ENCODE measurements at regions not wholly inside any gene's neighbourhood (a gene's known extent, or its start where the extent isn't known, plus 50 kb on each side); places are given as distances from the start of the nearest gene placed in this dataset.
"Not testable (repeated sequence)": the region's sequence is repeated elsewhere in the genome, so short reads cannot be mapped to it uniquely, and the experiment has no call there.

DNA sequence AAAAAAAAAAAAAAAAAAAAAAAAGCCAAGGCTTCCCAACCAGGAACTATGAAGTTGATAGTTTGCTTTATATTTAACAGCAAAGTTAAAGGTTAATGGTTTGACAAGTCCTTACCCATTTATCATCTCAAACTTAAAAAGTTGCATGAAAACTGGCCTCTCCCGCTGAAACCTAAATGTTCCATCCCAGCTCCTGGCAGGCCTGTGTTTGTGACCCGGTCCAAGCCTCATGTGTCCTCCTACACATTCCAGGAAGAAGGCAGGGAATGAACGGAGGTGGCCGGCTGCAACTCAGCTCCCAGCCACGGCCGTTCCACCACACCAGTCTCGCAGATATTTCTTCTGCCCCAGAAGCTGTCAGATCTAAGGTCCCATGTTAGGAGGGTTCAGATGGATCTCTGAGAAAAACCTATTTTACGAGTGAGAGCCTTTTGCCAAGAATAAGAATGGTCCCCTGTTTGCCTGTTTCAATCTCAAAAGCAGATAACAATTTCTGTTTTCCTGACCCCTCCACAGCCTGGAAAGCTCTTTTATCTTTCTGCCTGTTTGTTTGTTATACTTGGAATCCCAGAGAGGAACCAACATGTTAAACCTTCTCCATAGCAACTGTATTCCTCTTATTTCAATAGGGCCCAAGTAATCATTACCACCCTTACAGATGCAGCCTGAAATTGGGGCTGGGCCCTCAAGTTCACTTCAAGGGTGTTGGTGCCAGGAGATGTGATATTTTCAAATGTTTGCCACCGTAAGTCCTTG, 56.5 kb downstream of the KCTD12 start:
- DNase-seq: no peak

DNA sequence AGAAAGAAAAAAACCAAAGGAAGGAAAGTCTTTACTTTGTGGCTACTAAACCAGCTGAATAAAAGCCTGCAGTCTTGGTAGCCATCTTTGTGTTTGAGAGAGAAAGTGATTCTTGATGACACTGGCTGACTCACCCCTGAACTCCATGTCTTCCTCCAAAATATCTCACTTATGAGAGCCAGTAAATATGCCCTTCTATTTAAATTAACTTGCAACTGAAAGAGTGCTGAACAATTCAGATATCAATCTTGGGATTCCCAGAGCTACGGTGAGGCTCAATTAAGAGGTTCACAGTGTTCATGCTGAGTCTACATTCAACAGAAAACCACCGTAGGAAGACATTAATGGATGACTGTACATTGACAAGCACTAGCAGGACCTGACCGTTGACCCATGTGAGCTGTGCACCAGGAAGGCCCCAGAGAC, 57.9 kb downstream of the KCTD12 start:
- DNase-seq: no peak

DNA sequence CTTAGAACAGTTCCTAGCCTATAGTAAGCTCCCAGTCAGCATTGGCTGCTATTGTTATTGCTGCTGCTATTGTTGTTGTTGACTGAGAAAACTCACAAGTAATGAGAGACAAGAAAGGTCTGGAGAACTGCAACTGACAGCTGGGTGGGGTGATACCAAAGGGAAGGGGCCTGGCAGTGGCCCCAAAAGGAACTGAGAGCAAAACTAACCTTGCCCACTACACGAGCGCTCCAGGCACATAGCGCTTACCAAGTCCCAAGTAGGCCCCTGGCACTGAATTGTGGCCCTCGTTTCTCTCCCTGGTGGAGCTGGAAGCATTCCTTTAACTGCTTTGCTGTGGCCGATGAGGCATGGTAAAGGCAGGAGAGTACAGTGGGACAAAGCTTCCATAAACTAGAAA, 59.7 kb downstream of the KCTD12 start:
- no peak for DNase-seq

DNA sequence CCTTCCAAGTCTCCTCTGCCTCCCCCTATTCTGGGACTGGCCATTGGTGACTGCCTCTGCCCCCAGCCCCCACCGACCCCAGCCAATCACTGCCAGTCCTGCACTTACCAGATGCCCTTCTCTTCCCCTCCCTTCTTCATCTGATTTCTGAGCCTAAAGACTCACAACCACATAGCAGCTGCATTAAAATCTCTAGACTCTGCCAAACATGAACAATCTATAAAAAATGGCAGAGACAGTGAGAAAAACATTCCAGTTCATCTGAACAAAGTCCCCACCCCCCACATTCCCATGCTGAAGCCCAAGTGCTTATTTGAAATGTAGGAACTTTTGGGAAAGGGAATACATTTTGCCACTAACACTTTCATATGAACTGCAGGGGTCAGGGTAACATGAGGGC, 60.8 kb downstream of the KCTD12 start:
- DNase-seq: no peak

DNA sequence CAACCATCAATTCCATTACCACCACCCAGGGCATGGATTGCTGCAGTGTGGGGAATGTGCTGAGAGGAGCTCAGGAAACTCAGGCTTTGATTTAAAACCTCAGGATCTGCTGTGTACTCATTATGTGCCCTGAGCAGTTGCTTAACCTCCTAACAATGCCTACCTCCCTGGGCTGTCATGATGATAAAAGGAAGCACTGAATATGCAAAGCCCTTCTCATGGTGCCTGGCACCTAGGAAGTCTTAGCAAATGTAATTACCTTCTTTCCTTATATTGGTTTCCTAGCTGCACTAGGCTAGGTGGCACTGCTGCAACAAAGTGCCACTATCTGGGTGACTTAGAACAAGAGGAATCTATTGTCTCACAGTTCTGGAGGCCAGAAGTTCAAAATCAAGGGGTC, 62.2 kb downstream of the KCTD12 start:
- DNase-seq: no peak

DNA sequence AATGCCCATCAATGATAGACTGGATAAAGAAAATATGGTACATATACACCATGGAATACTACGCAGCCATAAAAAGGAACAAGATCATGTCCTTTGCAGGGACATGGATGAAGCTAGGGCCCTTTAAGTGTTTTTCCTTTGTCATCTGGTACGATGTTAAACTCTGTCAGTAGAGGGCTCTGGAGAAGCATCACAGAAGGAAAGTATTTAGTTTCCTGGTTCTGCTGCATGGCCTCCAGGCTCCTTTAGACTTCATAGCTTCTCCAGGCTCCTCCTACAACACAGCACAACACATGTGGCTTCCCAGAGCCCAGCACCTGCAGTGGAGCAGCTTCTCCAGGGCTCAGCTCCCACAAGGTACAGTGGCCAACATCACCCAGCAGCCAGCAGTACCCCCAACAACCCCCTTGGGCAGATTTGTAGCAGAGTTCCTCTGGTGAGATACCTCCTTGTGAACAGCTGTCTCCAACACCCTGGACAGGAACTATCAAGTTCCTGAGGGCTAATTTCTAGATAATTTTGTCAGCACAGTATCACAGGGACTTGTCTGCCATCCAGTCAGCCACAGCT, 63.4 kb downstream of the KCTD12 start:
- DNase-seq: no peak

DNA sequence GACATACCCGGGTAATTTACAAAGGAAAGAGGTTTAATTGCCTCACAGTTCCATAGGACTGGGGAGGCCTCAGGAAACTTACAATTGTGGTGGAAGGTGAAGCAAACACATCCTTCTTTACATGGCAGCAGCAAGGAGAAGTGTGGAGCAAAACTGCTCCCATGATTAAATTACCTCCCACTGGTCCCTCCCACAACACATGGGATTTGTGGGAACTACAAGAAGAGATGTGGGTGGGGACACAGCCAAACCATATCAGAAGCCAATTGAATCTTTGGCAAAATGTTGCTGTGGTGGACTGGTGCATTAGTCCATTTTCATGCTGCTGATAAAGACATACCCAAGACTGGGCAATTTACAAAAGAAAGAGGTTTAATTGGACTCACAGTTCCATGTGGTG, 65.0 kb downstream of the KCTD12 start:
- DNase-seq: not testable (repeated sequence)

DNA sequence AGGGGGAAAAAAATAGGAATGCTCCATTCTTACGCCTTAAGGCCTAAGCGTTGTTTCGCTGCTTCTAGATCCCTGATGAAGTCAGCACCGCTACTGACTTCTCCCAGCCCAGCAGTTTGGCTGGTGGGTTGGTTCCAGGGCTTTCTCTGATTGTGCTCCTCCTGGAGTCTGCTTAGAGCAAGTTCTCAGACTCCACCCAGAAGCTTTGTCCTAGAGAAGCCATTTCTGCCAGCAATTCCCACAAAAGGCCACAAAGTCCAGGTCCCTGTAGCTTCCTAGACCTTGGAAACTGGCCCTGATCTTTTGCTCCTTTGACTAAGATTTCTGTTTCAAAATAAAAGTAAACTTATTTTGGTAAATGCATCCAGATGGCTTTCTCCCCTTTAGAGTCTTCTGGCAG, 65.4 kb downstream of the KCTD12 start:
- no peak for DNase-seq

DNA sequence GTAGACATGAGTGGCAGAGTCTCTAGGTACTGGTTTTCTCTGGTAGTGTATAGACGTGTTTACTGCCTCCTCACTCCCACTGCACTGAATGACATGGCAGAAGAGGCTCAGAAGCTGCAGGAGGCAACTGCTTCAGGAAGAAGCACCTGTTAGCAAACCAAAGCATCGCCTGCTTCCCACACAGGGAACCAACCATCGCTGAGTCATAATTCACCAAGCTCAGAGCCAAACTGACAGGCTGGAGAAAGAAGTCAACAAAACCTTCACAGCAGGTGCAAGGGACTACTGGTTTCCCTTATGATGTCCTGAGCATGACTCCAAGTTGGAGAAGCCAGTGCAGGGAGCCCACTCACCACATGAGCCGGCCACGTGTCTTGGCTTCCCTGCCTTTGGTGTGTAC, 69.8 kb downstream of the KCTD12 start:
- no peak for DNase-seq

DNA sequence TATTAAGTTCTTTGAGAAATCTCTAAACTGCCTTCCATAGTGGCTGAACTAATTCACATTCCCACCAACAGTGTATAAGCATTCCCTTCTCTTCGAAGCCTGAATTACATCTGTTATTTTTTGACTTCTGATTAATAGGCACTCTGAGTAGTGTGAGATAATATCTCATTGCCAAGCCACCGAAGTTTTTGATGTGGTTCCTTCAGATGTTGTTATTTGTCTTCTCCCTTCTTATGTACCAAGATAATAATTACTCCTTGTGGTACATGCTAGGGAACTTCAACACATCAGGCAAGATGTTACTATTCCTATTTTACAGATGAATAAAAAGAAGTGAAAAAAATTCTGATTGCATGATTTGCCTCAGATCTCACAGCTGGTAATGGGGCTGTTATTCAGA, 70.9 kb downstream of the KCTD12 start:
- DNase-seq: no peak

DNA sequence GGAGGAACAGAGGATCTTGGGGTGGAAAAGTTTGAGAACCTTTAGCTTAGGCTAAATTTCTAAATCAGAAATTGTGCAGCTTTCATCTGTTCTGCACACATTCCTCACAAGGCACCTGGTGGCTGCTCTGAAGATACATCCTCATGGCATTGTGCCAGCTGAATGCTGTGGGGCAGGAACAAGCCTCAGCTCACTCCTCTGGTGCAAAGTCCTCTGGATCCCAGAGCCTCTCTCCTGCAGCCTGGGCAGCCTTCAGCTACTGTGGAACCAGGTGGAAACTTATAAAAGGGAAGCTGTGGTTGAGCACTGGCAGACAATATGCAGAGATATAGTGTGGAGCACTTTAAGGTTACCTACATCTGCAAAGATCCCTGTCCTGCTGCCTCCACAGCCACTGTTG, 72.3 kb downstream of the KCTD12 start:
- no peak for DNase-seq

DNA sequence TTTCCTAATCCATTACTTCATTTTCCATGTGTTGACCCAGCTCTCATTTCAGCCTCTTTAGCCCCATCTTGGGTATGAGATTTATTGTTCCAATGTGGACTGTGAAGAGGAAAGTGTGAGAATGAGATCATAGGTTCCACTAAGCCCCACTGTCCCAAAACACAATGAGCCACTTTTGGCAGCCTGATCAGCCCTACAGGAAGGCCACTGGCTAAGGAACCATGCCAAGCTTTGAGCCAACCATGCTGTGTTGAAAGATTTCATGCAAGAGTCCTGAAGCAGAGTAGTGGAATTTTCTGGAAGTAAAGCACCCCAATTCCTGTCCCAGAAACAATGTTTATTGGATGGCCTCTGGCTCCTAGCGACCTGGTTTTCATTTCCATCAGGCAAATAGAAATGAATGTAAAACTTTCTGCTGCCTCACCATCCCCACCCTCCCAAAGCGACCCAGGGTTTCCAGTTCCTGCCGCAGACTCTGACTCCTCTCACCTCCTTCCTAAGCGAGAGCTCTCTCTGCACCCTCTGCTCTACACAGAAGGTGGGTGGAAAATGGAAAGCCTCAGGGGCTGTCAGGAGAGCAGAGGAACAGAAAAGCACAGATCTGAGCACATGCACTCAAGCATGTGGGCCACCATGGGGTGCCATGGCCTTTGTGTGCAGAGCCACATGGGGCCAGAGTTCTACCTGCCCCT, 73.1 kb downstream of the KCTD12 start:
- no peak for DNase-seq

DNA sequence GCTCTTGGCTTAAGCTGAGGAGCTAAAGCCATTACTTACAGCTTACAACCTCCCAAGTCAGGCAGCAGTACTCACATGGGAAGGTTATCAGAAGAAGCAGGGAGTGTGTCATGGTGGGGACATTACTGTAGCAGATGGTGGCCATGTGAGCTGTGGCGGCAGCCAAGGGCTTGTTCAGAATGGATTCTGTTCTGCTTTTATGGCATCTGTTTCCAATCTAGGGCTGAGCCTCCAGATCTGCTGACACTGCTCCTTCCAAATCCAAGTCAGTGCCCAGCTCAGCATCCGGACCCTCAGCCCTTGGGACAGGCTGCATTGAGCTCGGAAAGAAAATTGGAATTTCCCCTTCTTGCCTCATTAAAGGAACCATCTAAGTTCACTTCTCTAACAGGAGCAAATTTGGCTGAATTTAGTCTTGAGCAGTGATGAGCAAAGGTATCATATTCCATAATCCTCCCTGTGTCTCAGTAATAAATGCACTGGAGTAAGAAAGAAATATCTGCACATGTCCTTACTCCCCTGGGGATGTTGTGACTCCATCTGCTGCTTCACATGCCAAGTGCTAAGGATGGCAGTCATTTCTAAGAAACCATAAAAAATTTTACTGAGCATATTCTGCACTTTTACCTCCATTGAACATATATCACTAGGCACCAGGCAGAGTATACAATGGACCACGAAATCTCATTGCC, 73.9 kb downstream of the KCTD12 start:
- no peak for DNase-seq

DNA sequence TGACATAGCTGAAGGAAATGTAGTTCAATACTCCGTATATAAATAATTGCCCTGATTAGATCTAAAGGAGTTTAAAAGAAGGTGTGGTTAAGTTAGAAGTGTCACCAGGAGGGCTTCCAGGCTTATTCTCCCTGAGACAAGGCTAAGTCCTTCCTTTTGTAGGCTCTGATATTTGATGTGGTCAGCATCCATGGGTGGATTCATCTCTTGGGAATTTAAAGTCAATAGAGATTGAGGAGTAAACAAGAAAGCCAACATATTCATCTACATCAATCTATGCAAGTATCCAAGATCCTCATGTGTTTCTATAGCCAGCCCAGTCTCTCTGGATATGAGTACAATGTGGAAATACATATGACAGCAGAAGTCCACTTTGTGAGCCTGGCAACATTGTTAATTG, 76.8 kb downstream of the KCTD12 start:
- DNase-seq: no peak

DNA sequence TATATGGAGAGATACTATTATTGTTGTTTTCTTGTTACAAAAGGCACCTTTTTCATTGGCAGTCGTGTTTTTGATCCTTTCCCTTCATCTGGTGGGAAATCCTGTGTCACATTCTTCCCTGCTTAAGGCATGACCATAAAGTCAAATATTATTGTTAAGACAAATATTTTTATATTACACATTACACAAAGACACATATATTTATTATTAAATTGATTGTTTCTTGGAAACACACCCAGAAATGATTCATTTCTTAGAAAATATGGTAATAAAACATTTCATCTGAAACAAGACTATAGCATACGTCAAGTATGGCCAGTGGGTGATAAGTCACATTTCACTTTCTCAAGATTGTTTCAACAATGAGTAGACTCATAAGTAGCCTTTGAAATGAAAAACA, 77.3 kb downstream of the KCTD12 start:
- no peak for DNase-seq

DNA sequence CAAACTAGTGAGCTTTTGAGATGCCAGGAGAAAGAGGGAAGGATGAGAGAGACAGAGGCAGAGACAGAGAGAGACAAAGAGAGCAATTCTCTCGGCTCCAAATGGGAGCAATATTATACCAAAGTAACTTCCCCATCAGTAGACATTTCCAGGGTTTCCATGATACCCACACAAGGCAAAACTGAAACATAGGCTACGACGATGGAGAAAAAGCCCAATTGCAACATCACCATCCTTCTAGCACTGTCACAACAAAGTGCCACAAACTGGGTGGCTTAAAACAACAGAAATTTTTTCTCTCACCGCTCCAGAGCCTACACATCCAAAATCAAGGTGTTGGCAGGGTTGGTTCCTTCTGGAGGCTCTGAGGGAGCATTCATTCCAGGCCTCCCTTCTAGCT, 81.4 kb downstream of the KCTD12 start:
- DNase-seq: no peak

DNA sequence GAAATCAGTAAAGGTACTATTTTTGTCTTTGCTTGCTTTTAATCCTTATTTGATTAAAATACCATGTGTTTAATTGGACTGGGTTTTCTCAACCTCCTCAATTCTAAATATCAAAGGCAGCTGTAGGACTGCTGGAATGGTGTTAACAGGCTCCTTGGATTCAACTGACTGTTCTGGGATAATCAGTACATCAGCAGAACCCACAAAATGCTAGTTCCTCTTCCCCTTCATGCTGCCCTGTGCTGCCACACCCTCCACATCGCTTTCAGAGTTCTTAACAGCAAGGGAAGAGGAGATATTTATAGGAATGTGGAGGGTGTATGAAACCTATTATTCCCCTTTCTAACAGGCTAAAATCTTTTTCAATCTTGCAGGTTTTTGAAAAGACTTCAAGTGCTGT, 82.4 kb downstream of the KCTD12 start:
- no peak for DNase-seq

DNA sequence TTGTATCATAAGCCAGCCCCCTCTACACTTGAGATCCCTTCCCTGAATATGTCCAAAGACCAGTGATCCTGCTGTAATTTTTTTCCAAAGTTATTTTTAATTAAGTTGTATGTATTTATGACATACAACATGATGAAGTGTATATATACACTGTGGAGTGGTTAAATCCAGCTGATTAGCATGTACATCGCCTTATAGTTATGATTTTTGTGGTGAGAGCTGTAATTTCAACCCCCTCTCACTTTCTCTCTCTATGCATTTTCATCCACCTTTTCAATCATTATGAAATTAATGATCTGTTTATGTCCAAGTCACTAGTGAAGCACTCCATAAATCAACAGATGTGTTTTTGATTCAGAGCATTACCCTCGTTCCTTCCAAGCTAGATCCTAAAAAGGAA, 85.3 kb downstream of the KCTD12 start:
- DNase-seq: no peak

DNA sequence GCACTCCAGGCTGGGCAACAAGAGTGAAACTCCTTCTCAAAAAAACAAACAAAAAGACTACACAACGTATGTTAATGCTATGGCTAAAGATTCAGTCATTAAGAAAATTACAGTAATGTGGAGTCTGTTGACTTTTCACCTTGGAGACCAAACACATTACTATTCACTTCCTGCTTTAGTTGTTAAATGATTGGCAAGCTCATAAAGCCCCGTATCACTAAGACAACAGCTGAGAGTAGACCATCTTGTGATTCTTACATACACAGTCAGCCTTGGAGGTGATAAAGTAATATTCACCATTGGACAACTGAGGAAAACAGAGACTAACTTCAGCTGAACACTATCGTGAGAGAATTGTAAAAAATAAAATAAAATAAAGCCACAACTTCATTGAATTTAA, 86.5 kb downstream of the KCTD12 start:
- peak; percentile 38 to 79 for DNase-seq

DNA sequence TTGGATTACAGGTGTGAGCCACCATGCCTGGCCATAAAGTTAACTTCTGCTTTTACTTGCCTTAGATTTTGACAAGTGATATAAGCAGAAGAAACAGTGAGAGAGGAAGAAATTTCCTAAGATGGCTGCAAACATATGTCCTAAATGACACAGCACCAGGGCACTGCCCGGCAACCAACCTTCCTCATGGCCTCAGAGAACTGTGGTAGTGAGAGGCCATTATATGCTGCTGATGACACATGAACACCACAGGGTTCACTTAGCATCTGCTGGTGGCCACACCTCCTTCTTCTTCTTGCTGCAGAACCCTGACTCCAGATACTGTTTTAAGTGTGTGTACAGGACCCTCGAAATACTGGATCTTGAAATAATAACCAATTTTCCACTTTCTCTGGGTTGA, 88.2 kb downstream of the KCTD12 start:
- no peak for DNase-seq

DNA sequence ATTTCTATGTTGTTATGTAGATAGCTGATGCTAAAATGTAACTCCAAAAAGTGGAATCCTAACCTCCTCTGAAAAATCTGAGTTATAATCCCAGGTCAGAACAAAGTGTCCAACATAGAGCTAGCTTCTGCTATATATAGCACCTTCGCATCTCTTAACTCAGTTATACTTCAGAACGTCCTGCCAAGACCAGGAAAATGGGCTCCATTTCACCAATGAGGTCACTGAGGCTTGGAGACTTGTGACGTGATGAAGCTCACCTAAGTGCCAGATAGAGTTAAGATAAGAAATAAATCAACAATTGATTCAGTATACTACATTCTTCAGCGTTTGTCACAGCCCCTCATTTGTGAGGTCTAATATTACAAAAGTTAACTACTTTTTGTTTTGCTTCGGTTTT, 88.8 kb downstream of the KCTD12 start:
- no peak for DNase-seq

DNA sequence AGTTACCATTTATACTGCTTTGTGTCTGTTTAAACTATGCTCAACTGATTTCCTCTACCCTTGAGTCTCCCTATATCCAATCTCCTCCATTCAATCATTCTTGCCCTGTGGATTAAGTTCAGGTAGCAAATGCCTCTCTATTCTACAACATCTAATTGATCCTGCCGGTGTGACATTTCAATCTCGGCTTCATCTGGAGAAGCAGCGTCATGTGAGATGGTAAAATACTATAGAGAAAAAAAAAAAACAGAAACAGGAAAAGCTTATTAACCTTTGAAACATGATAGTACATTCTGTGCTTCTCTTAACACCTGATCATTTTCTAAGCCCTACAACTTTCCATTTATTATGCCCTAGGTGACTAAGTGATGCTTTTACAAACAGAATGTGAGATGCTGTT, 89.4 kb downstream of the KCTD12 start:
- DNase-seq: no peak

DNA sequence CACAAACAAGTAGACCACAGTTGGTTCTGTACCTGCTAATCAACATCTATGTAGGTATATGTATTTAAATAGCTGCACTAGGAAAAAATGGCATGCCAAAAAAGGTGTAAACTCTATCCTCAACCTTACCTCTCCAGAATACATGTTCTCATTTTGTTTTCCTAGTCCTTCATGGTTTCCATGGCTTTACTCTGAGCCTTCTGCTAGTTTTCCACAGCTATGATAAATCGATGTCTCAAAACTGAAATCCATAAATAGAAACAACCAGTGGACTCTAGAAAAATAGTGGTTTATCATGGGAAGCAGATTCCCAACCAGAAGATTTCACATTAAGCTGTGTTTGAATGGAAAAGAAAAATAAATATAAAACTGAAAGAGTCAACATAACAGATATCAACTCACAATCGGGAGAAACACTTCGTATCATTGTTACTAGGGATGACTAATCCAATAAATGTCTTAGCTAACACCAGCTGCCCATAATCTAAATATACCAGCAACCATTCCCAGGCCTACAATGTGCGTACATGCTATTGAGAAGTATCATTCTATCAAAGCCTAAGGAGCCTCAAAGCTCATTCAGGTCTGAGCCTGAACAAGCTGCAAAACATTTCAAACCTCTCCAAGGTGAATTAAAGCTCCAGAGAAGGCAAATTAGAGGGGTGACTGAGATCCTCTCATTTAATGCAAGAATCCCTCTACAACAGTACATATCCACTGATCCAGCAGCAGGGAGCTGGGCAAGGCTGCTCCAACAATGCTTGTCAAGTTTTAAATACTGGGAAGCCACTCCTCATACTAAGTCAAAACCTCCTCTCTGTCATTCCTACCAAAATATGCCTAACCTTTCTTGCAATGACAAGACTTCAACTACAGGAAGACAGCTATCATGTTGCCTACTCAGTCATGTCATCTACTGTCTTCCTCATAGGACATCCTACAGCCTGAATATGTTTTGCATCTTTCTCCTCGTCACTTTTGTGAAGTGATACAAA, 90.2 kb downstream of the KCTD12 start:
- DNase-seq: no peak
